Erythroblast (primary cell): ENCODE measurements at regions not wholly inside any gene's neighbourhood (a gene's known extent, or its start where the extent isn't known, plus 50 kb on each side); places are given as distances from the start of the nearest gene placed in this dataset.

Experiments used
- DNase-seq, 2 experiments: peaks; one replicate each; lab custom pipeline; 2025; lab: John Stamatoyannopoulos, UW
- GATA1 ChIP-seq: IDR thresholded peaks from 2 replicates; pipeline ENCODE4 v1.6.1; 2011; ENCODE audit warnings: low read depth, mild to moderate bottlenecking, control low read depth, low read length, moderate library complexity
- POLR2A ChIP-seq: IDR thresholded peaks from 2 replicates; pipeline ENCODE4 v1.6.1; 2011; ENCODE audit warnings: mild to moderate bottlenecking, low read length

DNA sequence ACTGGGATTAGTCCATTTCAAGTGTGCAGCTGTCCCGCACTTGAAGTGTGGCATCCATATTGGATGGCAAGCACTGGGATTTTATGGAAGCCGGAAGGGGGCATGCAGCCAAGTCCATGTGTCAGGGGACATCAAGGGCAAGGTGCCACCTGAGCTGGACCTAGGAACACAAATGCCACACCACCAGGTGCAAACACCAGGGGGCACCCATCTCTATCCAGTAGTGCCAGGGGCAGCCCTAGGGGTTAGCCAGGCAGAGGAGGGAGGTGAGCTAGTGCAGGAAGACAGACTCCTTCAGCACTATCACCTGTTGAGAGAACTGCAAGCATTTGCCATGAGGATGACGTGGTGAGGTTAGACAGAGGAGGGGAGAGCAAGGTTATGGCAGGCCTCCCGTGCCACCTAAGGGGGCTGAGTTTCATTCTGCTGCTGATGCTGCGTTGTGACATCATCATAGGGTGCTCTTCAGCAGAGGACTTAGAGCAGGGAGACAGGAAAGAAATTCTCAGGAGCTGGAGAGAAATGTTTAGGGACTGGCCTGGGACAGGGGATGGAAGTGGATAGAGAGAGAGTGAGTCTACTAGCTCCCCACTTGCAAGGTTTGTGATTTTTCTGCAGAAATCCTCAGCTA, 192.6 kb upstream of the SLC24A3 start:
- DNase-seq = no peak
- TF ChIP-seq POLR2A (no peak), GATA1 (no peak)

DNA sequence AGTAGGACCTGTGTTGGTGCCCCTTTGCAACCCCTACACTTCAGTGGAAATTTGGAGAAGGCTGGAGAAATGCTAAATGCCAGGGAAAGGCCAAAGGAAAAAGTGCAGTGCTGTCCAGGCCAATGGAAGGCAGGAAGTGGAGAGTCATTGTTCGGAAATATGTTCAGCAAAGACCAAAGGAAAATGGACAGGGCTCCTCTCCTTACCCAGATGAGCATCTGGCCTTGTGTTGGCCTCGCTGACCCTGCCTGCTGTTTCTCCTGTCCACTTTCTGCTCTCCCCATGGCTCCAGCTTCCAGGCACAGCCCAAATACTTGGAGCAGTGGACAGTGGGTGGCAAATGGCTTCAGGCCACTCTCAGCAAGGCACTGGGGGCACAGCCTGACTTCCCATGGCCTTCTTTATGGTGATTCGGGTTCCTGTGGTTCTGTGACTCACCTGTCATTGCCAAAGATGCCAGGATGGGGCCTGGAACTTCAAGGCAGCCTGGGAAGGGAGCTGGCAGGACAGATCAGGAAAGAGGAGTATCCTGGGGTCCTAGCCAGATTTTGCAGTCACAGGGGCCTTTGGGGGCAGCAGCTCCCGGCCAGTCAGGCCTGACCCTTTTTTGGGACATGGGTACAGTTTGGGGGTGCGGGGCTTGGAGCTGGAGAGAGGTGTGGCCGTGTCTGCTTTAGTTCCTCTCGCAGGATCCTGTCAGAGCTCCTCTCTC, 190.9 kb upstream of the SLC24A3 start:
- DNase-seq = no peak
- TF ChIP-seq GATA1 = no peak
- no peak for TF ChIP-seq POLR2A

DNA sequence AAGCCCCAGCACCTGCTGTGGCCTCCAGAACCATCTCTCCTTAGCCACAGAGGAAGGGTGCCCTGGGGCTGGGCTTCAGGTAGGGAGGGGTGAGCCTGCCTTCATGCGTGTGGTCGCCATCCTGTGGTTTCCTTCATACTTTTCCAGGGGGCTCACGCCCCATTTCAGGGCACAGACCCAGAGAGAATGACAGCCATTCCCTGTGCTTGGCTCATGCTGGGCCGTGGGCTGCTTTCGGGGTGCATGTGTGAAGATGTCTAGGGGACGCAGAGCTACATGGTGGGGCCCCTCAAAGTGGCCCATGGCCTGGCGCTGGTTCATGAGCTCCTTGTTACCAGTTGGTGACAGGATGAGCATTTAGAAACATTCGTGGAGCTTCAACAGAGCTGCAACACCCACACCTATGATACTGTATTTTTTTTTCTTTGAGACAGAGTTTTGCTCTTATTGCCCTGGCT, 190.3 kb upstream of the SLC24A3 start:
- DNase-seq = no peak
- TF ChIP-seq POLR2A = no peak
- no peak for TF ChIP-seq GATA1

DNA sequence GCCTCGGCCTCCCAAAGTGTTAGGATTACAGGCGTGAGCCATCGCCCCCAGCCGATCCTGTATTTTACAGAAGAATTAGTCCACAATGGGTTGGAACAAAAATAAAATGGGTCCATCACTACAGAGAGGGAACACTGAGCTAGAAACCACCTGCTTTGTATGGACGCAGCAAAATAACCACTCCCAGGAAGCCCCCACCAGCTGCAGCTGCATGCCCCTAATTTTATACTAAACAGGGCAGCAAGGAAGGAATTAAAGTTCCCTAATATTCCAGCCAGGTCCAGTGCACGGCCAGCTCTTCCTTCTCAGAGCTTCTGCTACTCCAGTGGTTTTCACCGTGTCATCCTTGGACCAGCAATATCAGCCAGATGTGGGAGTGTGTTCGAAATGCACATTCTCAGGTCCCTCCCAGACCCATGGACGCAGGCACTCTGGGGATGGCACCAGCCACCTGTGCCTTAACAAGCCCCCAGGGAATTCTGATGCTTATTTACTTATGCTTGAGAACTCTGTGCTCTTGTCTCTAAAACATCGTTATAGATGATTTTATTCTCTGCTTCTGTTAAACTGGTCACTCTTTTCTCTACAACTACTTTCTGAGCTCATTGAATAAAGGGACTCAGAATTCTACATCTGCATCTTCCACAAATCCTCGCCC, 189.5 kb upstream of the SLC24A3 start:
- no peak for DNase-seq
- no peak for TF ChIP-seq POLR2A
- TF ChIP-seq GATA1 = no peak

DNA sequence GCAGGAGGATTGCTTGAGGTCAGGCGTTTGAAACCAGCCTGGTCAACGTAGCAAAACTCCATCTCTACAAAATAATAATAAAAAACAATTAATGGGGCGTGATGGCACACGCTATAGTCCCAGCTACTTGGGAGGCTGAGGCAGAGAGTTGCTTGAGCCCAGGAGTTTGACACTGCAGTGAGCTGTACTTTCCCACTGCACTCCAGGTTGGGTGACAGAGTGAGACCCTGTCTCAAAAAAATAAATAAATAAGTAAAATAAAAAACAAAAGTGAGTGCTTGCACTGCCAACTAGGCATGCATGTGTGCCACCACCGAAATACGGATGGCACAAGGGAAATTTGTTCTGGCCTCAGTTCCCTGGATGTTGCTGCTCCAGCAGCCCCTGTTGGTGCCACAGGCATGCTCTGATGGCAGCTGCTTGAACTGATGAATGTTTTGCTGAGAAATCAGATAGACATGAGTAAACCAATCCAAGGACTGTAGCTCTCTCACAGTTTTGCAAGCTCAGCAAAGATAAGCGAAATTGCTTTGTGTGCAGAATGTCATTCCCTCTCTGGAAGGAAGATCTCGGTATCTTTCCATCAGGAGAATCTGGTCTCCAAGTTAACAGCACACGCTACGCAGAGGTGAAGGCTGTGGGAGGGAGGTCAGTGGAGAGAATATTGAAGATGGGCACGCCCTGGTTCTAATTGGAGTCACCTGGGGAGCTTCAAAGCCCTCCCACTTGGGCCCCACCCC, 188.0 kb upstream of the SLC24A3 start:
- no peak for TF ChIP-seq GATA1
- no peak for TF ChIP-seq POLR2A
- DNase-seq = no peak

DNA sequence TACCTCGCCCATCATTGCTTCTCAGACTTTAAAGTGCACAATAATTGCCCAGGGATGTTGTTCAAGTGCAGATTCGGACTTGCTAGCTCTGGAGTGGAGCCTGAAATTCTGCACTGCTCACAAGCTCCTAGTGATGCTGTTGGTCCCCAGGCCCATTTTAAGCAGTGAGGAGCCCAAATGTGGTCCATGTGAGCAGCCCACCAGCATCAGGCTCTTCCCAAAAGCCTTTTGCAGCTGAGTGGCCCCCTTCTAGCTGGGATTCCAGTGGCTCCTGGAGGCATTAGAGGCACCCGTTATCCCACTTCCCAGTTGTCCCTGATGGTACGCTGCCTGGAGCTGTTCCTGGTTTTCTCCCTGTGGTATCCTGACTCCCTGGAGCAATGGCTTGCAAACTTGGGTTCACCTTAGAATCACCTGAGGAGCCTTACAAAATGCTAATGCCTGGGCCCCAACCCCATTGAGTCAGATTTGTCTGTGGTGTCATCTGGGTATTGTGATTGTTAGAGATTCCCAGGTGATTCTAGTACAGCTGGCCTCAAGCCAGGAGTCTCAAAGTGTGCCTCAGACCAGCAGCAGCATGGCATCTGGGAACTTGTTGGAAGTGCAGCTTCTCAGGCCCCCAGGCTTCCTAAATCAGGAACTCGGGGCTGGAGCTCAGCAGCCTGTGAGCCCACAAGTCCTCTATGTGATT, 186.9 kb upstream of the SLC24A3 start:
- no peak for TF ChIP-seq GATA1
- TF ChIP-seq POLR2A = no peak
- no peak for DNase-seq

DNA sequence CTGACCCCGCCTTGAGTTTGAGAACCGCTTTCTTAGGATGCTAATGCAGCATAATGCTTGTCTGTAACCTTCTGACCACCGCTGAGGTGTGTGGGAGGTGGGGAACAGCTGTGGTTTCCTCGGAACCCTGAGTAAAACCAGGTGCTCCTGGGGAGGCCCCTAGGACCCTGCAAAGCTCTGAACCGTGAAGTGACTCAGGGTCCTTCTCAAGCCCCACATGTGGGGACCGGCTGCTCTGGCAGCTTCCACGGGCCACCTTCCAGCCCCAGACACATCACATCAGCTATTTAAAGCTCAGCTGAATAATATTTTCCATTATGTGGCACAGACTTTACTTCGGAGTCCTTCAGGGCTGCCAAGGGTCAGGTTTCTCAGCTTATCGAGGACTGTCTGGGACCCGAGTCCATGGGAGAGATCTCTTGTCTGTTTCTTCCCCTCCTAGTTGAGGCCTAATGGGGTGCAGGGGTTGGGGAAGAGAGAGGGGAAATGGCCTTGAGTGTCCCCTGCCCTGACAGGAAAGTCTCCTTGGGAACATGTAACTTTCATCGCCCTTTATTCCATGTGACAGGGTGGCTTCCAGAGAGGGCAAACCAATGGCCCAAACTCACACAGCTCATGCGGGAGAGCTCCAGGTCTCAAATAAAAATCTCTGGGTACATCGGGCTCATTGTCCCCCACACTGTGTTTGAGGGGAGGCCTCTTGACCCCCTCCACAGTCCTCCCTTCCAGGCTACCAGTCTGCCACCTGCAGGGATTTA, 186.1 kb upstream of the SLC24A3 start:
- TF ChIP-seq POLR2A (no peak), GATA1 (no peak)
- DNase-seq = no peak

DNA sequence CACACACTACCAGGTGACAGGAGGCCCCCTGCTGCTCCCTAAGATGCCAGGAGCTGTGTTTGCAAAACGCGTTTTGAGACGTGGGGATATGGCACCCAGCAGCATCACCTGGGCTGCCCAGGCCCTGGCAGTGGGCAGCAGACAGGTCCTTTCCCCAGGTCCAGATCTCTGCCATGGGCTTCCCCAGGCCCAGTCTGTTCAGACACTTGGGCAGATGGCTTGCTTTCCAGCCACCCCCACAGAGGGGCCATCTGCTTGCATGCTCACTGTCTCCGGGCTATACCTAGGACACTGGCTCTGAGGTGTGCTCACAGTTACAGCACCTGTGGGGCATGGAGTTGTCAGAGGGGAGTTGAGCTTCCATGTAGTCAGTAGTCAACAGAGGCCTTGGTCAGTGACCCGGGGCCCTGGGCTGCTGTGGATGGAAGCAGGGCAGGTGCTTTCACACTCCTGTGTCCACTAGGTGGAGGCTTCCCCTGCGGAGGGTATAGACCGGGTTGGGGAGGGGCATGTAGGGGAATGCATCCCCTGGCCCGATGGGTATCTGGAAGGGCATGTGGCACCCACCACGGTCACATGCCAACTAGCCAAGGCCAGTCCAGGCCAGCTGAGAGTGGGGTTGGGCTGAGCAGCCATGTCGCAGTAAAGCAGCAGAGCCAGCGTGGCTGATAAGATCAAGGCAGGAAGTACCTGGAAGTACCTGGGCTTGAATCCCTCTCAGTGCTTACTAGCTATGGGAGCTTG, 185.4 kb upstream of the SLC24A3 start:
- TF ChIP-seq GATA1 (no peak), POLR2A (no peak)
- no peak for DNase-seq

DNA sequence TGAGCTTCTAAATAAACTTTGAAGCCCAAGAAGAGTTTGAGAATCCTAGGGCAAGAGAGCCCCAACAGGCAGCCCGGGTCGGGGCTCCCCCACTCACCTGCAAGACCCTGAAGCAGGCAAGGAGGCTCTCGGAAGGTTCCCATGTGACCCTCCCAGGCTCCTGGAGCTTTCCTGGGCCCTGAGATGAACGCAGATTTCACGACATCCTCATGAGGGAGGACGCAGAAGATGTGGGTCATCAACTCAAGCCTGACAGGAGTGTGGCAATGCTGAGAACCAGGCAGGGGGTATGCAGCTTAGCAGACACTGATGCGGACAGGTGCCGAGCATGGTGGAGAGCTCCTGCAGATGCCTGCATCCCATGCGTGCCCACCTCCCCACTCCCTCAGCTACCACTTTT, 184.5 kb upstream of the SLC24A3 start:
- no peak for TF ChIP-seq GATA1
- TF ChIP-seq POLR2A = no peak
- DNase-seq = no peak

DNA sequence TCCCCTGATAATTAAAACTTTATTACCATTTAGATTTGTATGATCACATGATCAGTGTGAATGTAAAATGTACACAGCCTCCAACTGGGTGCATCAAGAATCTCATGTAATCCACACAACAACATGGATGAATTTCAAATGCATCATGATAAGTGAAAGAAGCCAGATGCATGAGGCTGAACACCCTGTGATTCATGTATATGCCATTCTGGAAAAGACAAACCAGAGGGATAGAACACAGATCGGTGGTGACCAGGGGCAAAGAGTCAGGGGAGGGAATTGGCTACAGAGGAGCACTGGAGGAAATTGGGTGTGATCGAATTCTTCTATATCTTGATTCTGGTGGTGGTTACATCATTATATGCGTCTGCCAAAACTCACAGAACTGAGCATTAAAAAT, 170.7 kb upstream of the SLC24A3 start:
- TF ChIP-seq GATA1 (no peak), POLR2A (no peak)
- DNase-seq = no peak

DNA sequence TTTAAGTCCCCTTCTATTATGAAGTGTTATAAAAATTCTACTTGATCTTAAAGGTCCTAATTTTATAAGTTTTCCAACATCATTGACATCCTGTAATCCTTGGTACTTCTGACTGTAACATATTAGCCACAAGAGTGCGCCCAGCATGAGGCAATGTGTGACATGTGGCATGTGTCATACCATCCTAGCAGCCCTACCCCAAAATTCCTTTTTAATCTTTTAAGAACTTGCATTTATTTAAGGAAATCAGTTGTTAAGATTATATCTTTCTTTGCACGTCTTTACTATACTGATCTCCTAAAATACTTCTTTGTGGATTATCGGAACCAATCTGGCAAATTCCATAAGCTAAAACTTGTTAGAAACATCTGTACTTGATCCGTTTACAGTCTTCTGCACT, 167.1 kb upstream of the SLC24A3 start:
- no peak for DNase-seq
- no peak for TF ChIP-seq POLR2A
- TF ChIP-seq GATA1 = no peak

DNA sequence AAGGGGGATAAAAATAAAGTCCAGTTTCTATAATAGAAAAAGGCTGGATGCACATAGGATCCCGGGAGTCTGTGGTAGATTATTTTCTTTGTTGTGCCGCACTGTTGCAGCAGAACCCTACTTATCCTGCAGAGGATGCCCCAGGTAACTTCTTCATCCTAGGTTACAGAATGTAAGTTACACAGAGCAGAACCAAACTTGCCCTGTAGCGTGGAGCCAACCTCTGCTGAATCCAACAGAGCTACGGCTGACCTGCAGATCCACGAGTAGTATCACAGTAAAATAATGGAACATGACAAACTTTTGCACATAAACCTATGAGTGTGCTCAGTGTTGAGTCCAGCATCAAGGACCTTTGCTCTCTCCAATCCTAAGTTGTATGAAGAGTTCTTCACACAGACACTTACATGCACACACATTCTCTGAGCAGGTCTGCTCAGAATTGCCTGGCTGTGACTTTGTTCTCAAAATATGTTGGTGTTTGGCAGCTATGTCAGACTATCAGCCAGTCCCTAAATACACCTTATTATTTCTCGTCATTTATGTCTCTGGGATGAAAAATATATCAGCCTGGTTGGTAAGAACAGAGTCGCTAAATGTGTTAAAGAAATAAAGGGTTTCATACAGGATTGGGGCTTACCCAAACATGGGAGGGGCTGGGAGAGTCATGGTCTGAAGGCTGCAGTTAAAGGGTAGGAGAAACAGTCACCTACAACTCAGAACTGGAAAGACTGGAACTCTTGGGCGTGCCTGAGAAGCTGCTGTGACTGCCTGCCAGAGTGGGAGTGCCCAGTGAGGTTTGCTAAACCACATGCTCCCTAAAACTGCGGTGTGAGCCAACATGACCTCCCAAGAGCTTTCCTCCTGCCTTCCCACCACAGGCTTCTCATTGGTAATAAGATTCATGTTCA, 165.1 kb upstream of the SLC24A3 start:
- no peak for TF ChIP-seq POLR2A
- TF ChIP-seq GATA1 = no peak
- no peak for DNase-seq
